GM19240 (cell line): ENCODE measurements at regions not wholly inside any gene's neighbourhood (a gene's known extent, or its start where the extent isn't known, plus 50 kb on each side); places are given as distances from the start of the nearest gene placed in this dataset.

ENCODE experiments used
- DNase-seq: peaks from one replicate; pipeline ENCODE4 v3.0.0; 2011; ENCODE audit warnings: low spot score; ENCODE audit not compliant: insufficient read length

DNA sequence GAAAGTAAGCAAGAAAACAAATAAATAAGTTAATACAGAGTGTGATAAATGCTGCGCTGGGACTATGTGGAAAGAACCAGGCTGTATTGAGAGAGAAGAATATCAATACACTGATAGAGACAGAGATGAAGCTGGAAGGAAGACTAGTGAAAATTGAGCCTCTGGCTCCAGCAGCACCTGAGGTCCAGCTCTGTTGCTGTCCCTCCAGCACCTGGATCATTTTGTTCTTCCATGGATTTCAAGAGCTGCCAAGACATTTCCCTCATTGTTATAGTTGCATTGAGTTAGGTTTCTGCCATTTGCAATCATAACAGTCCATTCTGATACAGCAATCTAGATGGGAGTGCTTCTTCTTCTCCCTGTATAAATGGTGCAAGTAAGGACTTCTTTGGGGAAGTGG is 242.7 kb upstream of the FGGY start:
- no peak for DNase-seq

DNA sequence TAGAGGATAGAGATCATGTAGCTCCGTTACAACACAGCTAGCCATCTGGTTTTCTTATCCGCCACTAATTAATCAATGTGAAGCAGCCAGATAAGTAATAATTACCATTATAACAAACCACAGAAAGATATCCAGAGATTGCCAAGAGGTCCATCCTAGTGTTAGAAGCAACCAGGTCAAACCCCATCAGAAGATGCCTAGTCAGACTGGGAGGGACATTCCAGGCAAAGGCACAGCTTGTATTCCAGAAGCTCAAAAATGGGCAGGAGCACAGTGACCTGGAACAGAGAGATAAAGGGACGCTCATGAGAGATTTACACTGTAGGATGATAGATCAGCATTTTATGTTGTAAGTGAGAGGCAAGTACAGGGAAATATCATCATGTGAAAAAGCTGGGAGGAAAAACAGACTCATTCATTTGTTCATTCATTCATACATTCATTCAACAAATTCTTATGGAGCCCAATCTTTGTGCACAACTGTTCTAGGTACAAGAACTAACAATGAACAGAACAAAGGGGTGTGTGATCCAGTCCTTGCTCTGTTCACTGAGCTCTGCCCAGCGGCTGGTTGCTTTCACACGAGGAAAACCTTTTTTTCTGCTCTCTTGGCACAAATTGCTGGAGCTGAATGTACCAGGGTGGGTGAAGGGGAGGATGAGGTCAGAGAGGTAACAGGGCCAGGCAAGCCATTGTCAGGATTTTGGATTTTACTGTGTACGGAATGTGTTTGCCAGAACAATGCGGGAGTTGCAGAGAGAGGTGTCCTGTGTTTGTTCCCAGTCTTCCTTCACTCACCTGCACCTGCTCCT is 240.8 kb upstream of the FGGY start:
- DNase-seq = no peak

DNA sequence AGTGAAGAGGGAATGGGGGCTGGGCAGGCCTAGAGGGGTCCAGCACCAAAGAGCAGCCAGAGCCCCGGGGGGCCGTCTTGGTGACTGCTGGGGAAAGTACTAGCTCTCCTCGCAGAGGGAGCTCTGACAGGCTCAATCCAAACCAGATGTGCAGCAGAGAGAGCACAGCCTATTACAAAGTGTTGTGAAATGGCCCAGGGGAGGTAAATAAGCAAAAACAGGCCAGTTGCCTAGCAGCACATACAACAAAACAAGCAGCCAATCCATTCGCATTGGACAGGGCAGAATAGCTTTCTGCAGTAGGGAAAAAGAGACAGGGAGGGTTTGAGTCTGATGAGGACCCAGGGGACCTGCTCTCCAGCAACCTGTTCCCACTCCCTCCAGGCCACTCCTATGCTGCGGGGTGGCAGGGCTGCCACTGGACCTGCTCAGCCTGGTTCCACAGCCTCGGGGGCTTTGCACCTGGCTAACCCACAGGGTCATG is 239.6 kb upstream of the FGGY start:
- no peak for DNase-seq

GRCh38 chr1:59057796-59058195 is 239.1 kb upstream of the FGGY start:
- DNase-seq = no peak

- DNase-seq = no peak
Measured at GRCh38 chr1:59058665-59059439, 238.0 kb upstream of the FGGY start.

GRCh38 chr1:59061876-59062275 is 235.0 kb upstream of the FGGY start:
- DNase-seq = no peak

DNA sequence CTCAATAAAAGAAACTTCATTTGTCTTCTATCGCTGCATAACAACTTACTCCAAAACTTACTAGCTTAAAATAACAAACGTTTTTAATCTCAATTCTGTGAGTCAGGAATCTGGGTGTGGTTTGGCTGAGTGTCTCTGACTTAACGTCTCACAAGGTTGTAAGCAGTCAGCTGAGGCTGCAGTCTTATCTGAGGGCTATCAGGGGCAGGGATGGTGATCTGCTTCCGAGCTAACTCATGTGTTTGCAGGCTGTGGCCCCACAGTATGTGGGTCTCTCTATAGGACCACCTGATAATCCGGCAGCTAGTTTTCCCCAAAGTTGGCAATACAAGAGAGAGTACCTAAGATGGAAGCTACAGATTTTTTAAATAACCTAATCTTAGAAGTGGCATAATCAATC is 234.2 kb upstream of the FGGY start:
- DNase-seq = no peak

DNA sequence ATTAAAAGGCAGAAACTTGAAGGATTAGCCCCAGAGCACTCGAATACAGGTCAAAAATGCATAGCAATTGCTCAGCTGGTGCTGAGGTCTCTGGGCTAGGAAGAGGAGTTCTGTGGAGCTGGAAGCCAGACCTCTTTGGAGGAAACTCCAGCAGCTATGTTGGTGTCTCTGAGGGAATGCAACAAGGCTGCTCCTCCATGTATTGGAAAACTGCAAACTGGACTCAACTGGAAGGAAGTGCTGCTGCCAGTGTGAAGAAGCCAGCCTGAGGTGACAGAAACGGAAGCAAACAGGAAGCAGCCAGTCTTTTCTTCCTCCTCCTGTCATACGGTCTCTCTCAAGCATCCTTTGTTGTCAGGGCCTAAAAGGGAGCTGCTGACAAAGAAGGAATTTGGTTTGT is 233.4 kb upstream of the FGGY start:
- no peak for DNase-seq

DNA sequence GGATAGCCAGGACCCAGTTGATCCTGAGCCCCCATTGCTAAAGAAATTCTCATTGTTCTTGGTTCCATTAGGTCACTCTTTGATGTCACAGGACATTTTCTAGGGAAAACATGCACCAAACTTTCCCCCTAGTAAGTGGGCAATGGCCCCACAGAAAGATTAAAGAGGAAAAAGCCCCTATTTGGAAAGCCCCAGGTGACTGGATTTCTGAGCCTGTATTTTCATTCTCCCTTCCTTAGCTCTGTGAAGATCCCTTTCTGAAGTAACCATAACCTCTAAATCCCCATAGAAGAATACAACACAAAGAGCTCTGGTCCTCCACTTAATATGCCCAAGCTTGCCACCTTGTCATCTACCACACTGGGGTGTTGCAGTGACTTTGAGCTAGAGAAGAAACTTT is 232.3 kb upstream of the FGGY start:
- DNase-seq = no peak

- DNase-seq = no peak
Measured at GRCh38 chr1:59066236-59066635, 230.7 kb upstream of the FGGY start.

- DNase-seq = no peak
Measured at GRCh38 chr1:59070610-59071009, 226.3 kb upstream of the FGGY start.

- no peak for DNase-seq
Measured at GRCh38 chr1:59071289-59071688, 225.6 kb upstream of the FGGY start.

DNA sequence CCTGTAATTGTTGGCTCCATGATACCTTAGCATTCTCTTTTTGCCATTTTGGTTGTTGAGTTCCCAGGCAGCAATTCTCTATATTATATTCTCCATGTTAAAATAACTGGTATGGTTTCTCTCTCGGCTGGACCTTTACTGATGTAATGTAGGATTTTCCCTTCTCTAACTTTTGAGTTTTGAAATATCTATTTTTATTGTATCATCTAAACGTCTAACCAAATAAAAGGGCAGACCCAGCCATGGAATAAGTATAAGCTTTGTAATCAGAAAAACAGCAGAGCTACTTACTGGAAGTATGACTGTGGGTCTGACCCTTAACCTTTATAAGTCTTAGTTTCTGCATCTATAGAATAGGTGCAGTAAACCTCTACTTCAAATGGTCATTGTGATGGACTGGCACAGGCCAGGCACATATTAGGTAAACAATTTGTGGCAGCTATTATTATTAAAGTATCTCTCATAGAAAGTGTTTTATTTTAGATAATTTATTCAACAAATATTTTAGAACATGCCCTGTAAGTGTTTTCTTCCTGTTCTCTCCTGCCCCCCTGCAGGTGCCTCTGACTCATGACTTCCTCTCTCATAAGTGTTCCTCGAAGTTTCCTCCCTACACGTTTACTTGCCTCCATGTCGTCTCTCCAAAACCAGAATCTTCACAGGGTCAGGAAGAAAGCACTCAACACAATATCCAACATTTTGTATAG is 224.9 kb upstream of the FGGY start:
- DNase-seq = no peak

GRCh38 chr1:59072583-59072947 is 224.3 kb upstream of the FGGY start:
- no peak for DNase-seq

- DNase-seq = no peak
Measured at GRCh38 chr1:59074598-59074997, 222.3 kb upstream of the FGGY start.

DNA sequence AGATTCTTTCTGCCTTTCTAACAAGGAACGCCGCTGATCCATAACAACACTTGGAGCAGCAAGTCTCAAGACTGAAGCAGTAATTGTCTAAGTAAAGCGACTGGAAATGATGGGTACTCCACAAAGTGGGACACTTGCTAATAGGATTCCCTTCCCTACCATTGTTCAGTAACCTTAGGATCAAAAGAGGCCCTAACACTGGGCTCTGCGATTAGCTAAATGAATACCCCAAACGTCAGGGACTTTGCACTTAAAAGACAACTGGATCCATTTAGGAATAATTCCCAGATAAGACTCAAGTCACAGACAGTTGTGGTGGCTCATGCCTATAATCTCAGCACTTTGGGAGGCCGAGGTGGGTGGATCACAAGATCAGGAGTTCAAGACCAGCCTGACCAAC is 221.9 kb upstream of the FGGY start:
- no peak for DNase-seq

DNA sequence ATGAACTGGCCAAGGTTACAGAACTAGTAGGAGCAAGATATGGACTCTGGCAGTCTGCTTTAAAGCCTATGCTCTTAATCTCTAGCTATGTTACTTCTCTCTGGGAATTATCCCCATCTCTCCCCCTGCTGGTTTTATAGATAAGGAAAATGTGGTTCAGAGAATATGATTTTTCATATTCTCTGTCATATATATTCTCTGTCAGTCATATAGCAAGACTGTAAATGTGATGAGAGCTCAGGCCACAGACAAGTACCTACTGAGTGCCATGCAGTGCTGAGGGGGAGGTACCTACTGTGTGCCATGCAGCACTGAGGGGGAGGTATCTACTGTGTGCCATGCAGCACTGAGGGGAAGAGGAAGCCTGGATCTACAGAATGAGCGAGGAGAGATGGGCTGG is 220.3 kb upstream of the FGGY start:
- no peak for DNase-seq

DNA sequence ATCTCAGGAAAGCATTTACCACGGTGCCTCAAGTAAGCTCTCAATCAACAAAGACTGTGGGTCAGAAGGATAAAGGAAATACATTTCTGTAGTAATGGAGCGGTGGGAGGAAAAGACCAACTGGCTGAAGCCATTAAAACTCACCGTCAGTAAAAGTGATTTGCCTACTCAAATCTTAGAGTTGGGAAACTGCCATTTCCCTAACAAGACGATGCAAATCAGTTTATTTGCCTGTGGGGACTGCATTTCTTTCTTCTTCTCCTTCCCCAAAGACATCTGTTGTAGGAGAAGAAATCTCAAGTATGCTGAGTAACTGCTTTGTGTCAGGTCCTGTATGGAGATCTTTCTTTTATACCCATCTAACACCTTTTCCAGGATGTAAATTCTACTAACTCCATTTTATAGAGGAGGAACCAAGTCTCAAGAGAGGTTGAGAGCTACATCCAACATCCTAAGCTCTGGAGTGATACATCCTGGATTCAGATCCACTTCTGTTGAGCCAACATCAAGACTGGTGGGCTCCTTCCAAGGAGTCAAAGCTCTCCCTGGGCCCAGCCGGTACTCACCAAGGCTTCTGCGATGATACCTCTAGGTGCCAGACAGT is 219.3 kb upstream of the FGGY start:
- no peak for DNase-seq

DNA sequence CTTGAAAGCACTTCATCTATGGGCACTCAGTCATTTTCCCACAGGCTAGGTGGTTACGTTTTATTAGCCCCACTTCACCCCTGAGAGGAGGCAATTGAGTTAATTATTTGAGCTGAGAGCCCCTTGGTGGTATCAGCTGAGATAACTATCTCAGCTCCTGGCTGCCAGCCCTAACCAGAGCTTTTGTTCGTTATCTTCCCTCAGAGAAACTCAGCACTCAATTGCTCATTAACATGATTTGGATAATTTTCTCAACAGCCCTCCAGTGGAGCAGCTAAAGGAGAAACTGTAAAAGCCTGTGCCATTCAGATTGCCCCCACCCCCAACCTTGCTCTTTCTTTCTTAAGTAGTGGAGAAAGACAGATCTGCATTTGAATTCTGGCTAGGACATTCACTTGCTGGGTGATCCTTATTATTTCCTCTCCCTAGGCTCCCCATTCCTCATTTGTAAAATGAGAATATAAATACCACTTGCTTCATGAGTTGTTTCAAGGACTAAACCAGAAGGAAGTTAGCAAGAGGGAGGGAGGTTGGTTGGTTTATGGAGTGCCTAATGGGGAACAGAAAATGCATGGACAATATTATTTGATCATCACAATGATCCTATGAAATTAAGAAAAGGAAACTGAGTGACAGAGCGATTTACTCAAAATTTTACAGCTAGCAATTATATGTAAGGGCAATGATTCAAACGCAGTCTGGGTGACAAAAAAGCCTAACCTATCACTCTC is 218.7 kb upstream of the FGGY start:
- no peak for DNase-seq

DNA sequence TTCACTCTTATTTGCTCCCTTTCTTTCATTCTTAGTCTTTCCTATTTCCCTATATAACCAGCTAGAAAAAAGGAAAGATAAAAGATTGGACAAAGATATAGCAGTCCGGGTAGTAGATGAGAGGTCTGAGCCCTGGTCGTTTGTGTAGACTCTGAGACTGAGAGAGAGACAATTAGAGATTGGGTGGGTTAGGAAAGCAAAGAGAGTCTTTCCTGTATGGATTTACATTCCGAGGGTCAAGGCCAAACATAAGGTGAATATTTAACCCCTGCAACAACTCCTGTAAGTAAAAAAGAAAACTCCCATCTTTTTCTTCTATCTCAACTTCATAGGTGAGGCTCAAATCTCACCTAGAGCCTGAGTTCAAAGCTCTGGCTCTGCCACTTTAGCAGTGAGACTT is 218.0 kb upstream of the FGGY start:
- no peak for DNase-seq
